ENCODE measurements at regions not wholly inside any gene's neighbourhood (a gene's known extent, or its start where the extent isn't known, plus 50 kb on each side); places are given as distances from the start of the nearest gene placed in this dataset.

DNA sequence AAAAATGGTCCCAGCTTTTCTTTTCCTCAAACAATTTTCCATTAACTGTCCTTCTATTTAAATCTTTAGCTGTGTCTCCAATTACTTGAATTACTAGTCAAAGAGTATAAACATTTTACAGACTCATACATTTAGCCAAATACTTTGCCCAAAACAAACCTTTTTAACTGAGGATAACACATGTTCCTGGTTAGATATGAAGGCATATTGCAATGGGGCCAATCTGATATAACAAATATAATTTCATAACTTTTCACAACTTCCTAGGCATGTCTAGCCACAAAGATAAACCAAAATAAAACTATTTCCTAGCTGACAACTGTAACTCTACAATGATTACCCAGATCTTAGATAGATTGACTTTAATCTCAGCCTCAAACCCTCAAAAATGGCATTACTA, 247.5 kb upstream of the ZNF521 start:
- no peaks in the 10 kb centered on the region for H3K4me1 ChIP-seq (ENCODE audit: control insufficient read depth, extremely low read depth, insufficient read depth, low read length)

GRCh38 chr18:25597476-25597875, 245.5 kb upstream of the ZNF521 start:
- Histone ChIP-seq H3K9me3 (ENCODE audit: control insufficient read depth, insufficient read depth, low read depth, low read length) (no peaks in the 10 kb centered on the region), H3K4me2 (ENCODE audit: extremely low read depth, insufficient read depth, low read length) (no peak overlapping the region), H2AFZ (ENCODE audit: low read length) (no peak overlapping the region), H3K9ac (ENCODE audit: insufficient read depth, low read length) (no peak overlapping the region), H3K79me2 (ENCODE audit: control insufficient read depth, insufficient read depth, low read length) (no peaks in the 10 kb centered on the region), H4K20me1 (ENCODE audit: control insufficient read depth, extremely low read depth, insufficient read depth, low read length) (no peaks in the 10 kb centered on the region), H3K27me3 (ENCODE audit: control insufficient read depth, insufficient read depth, low read length) (peaks cover 3% of the 10 kb centered on the region), H3K4me3 (replicated peaks in 1 of 4; ENCODE audit: control extremely low read depth in 1 of 4, insufficient read depth in 1 of 4, low read depth in 3 of 4, low read length in 4 of 4) (no peak overlapping the region), H3K27ac (ENCODE audit: insufficient read depth, low read length) (no peak overlapping the region), H3K4me1 (ENCODE audit: control insufficient read depth, extremely low read depth, insufficient read depth, low read length) (no peaks in the 10 kb centered on the region), H3K36me3 (ENCODE audit: control insufficient read depth, insufficient read depth, low read length) (no peaks in the 10 kb centered on the region)
- DNase-seq (ENCODE audit: low read depth in 2 of 2): no peak
- no peak for TF ChIP-seq EZH2 (IDR thresholded peaks at IDR 0.05; ENCODE audit: low read length, missing control alignments)
- TF ChIP-seq CTCF (conservative IDR thresholded peaks at IDR 0.05 in 1 of 2, IDR thresholded peaks at IDR 0.05 in 1 of 2; ENCODE audit: low read depth in 1 of 2, low read length in 2 of 2): no peak

More for the DNA sequence above, 247.5 kb upstream of the ZNF521 start:
- H3K9me3 ChIP-seq (ENCODE audit: control insufficient read depth, insufficient read depth, low read depth, low read length): no peaks in the 10 kb centered on the region
- H3K4me2 ChIP-seq (ENCODE audit: extremely low read depth, insufficient read depth, low read length): no peak overlapping the region
- H3K9ac ChIP-seq (ENCODE audit: insufficient read depth, low read length): no peak overlapping the region
- DNase-seq (ENCODE audit: low read depth in 2 of 2): no peak
- H3K27me3 ChIP-seq (ENCODE audit: control insufficient read depth, insufficient read depth, low read length): peaks cover 3% of the 10 kb centered on the region
- TF ChIP-seq EZH2 (IDR thresholded peaks at IDR 0.05; ENCODE audit: low read length, missing control alignments): no peak
- TF ChIP-seq CTCF (conservative IDR thresholded peaks at IDR 0.05 in 1 of 2, IDR thresholded peaks at IDR 0.05 in 1 of 2; ENCODE audit: low read depth in 1 of 2, low read length in 2 of 2): no peak
- H3K79me2 ChIP-seq (ENCODE audit: control insufficient read depth, insufficient read depth, low read length): no peaks in the 10 kb centered on the region
- no peaks in the 10 kb centered on the region for H4K20me1 ChIP-seq (ENCODE audit: control insufficient read depth, extremely low read depth, insufficient read depth, low read length)
- H2AFZ ChIP-seq (ENCODE audit: low read length): no peak overlapping the region
- no peaks in the 10 kb centered on the region for H3K36me3 ChIP-seq (ENCODE audit: control insufficient read depth, insufficient read depth, low read length)
- H3K4me3 ChIP-seq (replicated peaks in 1 of 4; ENCODE audit: control extremely low read depth in 1 of 4, insufficient read depth in 1 of 4, low read depth in 3 of 4, low read length in 4 of 4): no peak overlapping the region
- H3K27ac ChIP-seq (ENCODE audit: insufficient read depth, low read length): no peak overlapping the region

DNA sequence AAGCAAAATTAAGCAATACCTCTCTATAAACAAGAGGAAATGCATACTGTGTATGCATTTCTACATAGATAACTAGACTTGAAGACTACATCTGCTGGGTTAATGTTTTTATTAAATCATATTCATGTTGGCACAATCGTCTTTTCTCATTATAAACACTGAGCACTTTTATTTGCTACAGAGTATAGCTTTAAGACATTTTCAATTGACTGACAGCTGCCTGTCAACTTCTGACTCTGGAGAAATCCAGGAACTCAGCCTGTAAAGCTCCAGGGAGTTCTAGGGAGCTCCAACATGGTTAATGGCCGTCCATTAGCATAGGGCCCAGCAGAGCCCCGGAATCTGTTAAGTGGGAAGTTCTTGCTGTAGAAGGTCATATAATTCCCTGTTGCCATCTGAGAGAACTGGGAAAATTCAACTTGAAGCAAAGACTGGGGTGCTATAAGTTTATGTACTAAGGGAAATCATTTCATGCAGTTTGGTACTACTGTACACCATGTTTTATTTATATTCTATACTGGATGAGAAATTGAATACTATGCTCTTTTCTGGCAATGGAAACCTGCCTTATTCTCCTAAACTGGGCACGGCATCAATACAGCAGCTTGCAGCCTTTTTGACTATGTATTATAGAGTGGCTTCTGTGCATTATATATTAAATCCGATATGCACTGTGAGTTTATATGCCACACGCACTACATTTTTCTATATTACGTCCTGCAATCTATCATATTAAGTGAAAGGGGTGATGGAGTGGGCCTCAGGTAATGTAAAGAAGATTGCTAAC, 243.5 kb upstream of the ZNF521 start:
- H3K9me3 ChIP-seq (ENCODE audit: control insufficient read depth, insufficient read depth, low read depth, low read length): no peaks in the 10 kb centered on the region
- H3K4me3 ChIP-seq (replicated peaks in 1 of 4; ENCODE audit: control extremely low read depth in 1 of 4, insufficient read depth in 1 of 4, low read depth in 3 of 4, low read length in 4 of 4): no peak overlapping the region
- H4K20me1 ChIP-seq (ENCODE audit: control insufficient read depth, extremely low read depth, insufficient read depth, low read length): no peaks in the 10 kb centered on the region
- H3K79me2 ChIP-seq (ENCODE audit: control insufficient read depth, insufficient read depth, low read length): no peaks in the 10 kb centered on the region
- no peak for DNase-seq (ENCODE audit: low read depth in 2 of 2)
- no peak overlapping the region for H3K9ac ChIP-seq (ENCODE audit: insufficient read depth, low read length)
- H2AFZ ChIP-seq (ENCODE audit: low read length): no peak overlapping the region
- no peaks in the 10 kb centered on the region for H3K27me3 ChIP-seq (ENCODE audit: control insufficient read depth, insufficient read depth, low read length)
- no peak overlapping the region for H3K27ac ChIP-seq (ENCODE audit: insufficient read depth, low read length)
- no peaks in the 10 kb centered on the region for H3K36me3 ChIP-seq (ENCODE audit: control insufficient read depth, insufficient read depth, low read length)
- no peak overlapping the region for H3K4me2 ChIP-seq (ENCODE audit: extremely low read depth, insufficient read depth, low read length)
- no peaks in the 10 kb centered on the region for H3K4me1 ChIP-seq (ENCODE audit: control insufficient read depth, extremely low read depth, insufficient read depth, low read length)
- TF ChIP-seq CTCF (conservative IDR thresholded peaks at IDR 0.05 in 1 of 2, IDR thresholded peaks at IDR 0.05 in 1 of 2; ENCODE audit: low read depth in 1 of 2, low read length in 2 of 2) (no peak), EZH2 (IDR thresholded peaks at IDR 0.05; ENCODE audit: low read length, missing control alignments) (no peak)
